NCI-H146 treated with DMSO at 0.1 percent for 48 hours (cell line): ENCODE measurements at regions not wholly inside any gene's neighbourhood (a gene's known extent, or its start where the extent isn't known, plus 50 kb on each side); places are given as distances from the start of the nearest gene placed in this dataset.
"Not testable (repeated sequence)": the region's sequence is repeated elsewhere in the genome, so short reads cannot be mapped to it uniquely, and the experiment has no call there.

Experiments used
- DNase-seq: peaks from one replicate; lab custom pipeline; 2025; ENCODE audit not compliant: unreplicated experiment; lab: John Stamatoyannopoulos, UW

DNA sequence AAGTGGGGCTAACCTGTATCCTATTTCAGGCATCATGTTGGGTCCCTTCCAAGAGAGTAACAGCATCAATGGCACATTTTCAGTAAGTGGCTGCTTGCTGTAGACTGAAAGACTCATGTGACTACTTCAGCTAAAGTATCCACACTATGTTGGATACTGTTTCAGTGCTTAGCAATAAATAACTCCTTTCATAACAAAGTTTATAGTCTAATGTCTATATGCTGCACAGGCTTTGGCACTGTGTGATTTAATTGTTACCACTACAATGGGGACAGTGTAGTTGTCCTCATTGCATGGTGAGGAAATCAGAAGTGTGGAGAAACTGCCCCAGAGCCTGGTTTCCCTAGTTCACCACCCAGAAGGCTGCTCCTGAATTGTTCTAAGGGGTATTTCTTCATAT, 318.0 kb upstream of the PTCHD4 start:
- DNase-seq = no peak

DNA sequence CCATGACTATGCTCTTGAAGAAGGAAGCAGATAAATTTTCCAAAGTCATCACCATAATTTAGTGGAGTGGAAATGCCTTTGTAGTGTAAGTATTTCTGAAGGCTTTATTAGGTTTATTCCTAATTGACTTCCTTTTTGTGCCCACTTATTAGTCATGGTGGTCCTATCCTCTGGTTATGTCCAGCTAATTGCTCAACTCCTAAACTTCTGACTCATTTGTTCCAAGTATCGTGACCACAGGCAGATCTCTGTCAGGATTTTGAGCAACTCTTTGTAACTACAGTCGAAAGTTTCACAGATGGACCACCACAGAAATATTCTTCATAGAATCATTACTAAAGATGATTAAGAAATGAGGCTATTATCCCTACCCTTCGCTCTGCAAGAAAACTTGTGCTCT, 315.6 kb upstream of the PTCHD4 start:
- no peak for DNase-seq

DNA sequence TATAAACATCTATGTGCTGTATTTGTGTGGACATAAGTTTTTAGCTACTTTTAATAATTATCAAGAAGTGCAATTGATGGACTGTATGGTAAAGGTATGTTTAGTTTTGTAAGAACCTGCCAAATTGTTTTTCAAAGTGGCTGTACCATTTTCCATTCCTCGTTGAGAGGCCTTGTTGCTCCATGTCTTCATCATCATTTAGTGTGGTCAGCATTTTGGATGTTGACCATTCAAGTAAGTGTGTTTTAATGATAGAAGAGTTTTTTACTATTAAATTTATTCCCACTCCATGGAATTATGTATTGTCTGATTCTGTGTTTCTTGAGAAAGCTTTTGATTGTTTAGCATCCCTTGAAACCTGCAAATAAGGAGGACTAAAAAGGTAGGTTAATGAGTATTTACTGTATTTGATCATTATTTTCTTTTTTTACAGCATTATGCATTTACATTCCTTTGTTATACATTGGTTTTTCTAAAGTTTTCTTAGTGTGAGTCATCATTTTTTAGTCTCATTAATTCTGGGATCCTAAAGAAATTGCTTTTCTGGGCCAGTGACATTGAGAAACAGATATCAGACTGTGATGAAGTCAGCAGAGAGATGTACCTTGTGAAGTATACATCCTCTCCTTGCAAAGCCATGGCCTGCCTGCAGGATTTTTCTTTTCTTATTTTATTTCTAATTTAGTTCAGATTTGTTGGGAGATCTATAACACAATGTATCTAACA, 312.8 kb upstream of the PTCHD4 start:
- DNase-seq = no peak

DNA sequence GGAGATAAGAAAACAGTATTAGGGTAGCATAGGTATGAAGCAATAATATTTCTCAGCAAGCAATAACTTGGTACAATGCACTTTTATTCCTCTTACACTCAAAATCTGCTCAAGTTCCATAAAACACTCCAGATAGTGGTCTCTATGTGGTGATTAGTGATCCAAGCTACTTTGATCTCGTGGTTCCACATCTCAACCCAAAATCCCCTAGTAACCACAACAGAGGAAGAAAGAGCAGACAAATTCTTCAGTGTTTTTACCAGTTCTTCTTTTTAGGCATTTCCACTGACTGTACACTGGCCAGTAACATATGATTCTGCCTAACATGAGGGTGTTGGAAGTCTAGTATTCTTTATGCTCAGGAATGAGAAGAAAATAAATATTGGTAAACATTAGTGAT, 309.0 kb upstream of the PTCHD4 start:
- DNase-seq = no peak

DNA sequence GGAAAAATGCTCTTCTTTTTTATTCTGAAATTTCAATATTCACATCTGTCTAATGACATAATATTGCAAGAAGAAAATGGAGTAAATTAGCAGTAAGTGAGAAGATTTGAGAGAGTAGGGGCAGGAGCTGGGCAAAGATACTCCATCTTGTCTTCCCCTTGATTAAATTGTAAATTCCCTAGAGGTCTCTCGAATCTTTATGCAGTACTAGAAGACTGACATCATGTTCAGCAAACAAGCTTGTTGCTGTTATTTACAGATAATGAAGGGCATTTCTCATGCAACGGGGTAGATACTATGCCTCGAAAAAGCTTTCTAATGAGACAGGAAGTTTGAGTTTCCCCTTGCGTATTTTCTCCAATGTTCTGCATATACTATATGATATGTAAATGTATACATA, 306.9 kb upstream of the PTCHD4 start:
- no peak for DNase-seq

DNA sequence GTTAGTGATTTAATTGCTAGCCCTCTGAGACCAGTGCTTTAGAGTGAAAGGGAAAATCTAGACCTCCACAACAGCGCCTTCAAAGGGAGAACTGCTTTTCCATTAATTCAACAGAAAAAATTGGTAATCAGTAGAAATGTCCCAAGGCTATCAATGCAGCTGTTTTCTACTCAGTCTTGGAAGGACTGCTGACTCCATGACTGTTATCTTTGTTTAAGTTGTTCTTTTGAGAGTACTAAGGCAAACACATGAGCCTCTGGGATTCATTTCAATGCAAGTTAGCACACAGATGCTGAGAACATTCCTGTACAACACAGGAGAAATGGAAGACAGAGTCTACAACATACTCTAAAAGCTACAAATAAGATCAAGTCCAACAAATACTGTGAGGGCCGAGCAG, 301.7 kb upstream of the PTCHD4 start:
- DNase-seq = no peak

DNA sequence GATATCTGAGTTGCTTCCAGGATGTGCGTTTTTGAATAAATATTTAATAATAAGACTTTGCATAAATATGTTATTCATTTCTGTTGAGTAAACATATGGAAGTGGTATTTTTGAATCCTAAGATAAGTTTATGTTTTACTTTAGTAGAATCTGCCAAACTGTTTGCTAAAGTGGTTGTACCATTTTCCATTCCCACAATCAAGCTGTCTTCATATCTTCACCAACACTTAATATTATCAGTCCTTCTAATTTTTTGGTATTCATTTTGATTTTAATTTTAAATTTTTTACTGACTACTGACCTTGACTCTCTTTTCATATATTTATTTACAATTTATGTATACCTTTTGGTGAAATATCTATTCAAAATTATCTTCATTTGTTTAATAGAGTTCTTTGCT, 293.9 kb upstream of the PTCHD4 start:
- no peak for DNase-seq

DNA sequence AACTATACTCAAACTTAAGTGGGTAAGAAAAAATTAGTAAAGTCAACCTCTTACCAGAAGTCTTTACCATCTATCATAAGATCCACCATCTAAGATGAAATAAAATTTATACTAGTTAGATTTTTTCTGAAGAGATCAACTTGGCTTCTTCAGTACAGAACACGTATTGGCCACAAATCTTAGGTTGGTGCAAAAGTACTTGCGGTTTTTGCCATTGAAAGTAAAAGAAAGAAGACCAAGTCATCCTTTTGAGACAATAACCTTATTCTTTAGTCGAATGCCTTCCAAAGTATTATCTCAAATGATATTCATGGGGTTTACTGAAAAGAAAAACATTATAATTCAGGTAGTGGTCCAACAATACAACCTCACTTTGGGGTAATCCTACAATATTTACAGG, 292.6 kb upstream of the PTCHD4 start:
- no peak for DNase-seq

DNA sequence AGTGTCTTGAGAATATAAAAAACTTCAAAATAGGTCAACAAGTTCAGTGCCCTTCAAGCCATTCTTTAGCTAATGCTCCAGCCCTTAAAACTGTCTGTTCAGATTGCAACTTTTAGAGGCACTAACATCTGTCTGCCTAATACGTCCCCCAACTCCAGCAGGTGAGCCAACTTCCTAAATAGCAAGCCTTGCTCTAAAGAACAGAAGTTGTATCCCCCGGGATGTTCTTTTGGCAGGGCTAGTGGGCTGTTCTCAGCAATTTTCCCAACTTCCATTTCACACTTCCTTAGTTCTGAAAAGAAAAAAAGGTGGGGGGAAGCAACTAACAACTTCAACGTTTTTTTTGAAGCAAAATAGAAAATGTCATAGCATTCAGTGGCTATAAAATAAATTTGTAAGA, 290.0 kb upstream of the PTCHD4 start:
- no peak for DNase-seq

DNA sequence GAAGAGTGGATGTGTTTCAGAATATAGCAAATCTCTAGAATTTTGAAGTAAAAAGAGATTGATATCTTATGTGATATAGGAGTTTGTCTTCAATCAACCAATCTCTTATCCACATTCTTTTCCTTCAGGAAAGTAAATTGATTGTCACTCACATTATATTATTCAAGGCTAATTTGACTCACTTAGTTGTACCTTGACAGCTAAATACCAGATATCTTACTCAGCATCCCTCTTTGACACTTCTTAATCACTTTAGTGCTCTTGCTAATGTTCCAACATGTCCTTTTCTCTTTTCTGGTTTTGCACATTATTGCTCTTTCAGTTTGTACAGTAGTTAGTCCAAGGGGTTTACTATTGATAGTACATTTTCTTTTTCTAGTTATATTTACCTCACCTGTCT, 286.9 kb upstream of the PTCHD4 start:
- no peak for DNase-seq

DNA sequence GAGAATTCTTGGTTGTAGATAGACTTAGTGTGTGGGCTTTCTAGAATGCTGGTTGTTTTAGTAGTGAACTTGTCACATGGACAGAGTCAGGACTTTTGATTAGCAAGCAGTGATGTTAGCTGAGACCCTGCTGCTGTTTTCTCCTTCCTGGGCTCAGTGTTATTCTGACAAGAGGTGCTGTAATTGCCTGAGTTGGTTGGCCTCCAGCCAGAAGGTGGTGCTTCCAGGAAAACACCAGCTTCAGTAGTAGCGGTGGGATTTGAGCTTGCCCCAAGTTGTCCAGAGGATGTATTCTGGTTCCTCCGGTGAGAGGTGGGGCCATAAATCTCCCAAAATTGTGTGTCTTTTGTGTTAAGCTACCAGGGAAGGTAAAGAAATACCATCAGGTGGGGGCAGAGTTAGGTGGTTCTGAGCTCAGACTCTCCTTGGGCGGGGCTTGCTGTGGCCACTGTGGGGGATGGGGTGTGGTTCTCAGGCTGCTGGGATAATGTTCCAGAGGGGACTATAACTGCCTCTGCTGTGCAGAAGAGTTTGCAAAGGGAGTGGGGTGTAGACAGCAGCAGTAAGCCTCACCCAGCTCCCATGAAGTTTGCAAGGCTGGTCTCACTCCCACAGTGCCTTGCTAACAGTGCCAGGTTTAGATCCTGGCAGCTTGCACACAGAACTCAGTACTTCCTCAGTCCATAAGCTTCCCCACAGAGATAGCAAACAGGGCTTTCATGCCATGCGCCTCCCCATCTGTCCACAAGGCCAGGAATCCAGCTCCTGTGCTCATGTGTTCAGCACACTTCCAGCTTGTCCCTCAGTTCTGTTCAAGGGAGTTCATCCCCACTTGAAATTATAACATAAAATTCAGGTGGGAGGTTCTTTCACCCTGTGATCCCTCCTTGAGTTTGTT, 278.4 kb upstream of the PTCHD4 start:
- no peak for DNase-seq

DNA sequence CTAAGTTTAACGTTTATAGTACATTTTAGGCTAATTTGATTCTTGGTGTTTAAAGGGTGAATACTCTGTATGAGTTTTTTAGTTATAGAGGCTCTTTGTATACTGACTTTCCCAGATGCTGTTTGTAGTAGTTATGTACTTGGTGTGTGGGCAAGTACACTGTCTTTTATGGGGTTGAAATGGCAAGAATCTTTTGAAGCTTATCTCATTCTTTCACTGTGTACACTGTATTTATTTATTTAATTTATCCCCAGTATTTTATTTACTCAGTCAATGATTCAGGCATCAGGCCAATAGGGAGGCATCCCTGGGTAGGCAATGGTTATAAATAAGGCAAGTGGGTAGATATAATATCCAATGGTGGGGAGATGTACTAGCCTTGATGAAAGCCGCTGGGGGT, 277.0 kb upstream of the PTCHD4 start:
- peak; percentile 26 for DNase-seq

DNA sequence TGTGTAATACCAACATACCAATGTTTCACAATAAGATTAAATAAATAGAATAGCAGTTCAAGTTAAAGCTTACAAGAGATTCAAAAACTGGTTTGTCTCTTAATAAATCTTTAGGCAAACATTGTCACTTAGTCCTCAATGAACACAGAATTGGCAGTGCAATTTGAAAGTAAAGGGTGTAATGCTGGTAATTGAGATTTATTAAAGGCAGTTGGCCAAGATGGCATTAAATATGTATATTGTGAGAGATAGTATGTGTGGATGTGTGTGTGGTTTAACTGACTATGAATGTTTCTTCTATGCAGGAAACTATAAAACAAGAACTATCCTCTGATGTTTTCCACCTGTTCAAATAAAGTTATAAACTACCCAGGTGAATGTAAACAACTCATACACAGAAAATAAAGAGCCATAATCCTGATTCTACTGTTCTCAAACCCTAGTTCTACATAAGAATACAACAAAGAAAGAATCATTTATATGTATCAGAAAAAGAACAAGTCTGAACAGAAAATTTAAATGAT, 267.9 kb upstream of the PTCHD4 start:
- DNase-seq = peak; percentile 79

DNA sequence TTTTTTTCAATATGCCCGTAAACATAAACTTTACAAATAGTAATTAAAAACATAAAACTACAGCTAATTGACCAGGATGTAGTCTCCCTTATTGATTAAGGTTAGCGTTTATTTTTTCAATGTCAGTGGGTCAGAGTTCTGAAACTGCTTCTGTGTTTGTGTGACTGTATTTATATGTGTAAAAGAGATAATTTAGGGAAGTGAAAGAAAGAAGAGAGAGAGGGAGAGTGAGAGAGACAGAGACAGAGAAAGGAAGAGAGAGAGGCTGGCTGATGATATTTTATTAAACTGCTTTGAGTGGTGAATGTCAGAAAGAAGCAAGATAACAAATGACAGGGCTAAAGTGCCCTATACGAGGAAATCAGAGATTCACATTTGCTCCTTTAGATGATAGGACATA, 266.1 kb upstream of the PTCHD4 start:
- DNase-seq = no peak

DNA sequence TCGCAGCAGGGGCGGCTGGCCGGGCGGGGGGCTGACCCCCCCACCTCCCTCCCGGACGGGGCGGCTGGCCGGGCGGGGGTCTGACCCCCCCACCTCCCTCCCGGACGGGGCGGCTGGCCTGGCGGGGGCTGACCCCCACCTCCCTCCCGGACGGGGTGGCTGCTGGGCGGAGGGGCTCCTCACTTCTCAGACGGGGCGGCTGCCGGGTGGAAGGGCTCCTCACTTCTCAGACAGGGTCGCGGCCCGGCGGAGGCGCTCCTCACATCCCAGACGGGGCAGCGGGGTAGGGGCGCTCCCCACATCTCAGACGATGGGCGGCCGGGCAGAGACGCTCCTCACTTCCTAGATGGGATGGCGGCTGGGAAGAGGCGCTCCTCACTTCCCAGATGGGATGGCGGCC, 260.2 kb upstream of the PTCHD4 start:
- not testable (repeated sequence) for DNase-seq

DNA sequence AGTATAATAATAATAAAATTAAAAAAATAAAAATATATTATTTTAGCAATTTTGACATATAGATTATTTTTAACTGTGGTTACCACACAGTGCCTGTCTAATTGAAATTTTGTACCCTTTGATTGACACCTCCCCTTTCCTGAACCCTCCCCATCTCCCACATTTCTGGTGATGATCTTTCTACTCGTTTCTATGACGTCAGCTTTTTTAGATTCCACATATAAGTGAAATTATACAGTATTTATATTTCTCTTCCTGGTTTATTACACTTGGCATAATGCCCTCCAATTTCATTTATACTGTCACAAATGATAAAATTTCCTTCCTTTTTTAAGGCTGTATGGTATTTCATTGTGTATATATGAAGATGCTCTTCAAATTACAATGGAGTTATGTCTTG, 258.1 kb upstream of the PTCHD4 start:
- DNase-seq = no peak

DNA sequence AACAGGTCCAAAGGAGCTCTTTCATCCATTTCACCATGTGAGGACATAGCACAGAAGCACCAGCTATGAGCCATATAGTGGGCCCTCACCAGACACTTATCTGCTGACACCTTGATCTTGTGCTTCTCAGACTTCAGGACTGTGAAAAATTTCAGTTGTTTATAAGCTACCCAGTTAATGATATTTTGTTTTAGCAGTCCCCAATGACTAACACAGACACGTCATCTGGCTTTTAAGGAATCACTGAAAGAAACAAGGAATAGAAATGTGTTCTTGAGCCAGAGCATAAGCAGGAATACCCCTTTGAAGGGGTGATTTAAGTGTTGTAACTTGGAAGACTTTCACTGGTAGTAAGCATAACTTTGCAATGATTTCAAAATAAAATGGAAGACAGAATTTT, 214.7 kb upstream of the PTCHD4 start:
- no peak for DNase-seq

DNA sequence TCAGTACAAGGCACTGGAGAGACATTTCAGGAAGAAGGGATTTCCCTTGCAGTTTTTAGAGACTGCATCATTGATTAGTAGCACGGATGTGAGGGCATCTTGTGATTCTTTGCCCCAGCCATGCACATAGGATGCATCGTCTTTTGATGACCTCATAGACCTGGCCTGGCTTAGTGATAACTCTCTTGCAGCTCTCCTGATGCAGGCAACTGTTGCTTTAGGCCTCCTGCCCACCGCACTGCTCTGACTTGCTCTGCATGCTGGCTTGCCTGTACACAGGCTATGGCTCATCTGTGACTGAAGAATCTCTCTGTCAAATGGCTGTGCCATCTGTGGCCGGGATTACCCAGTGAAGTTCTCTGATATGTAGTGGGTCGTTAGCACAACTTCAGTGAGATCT, 207.7 kb upstream of the PTCHD4 start:
- no peak for DNase-seq

DNA sequence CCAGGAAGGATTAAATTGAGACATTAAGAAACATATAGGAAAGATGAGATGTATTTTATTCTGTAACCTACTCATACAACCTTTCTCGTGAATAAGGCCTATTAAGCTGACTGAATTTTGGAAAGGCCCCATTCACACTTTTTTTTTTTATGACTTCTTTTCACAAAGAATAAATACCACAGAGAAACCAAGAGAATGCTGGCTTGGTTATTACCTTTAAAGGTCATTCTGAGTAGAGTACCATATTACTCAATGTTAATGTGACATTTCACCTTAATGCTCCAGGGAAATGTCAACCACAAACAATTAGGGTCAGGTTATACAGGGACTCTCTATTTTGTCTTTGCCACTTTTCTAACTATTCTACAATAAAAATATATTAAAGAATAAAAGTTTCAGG, 204.9 kb upstream of the PTCHD4 start:
- DNase-seq = no peak

DNA sequence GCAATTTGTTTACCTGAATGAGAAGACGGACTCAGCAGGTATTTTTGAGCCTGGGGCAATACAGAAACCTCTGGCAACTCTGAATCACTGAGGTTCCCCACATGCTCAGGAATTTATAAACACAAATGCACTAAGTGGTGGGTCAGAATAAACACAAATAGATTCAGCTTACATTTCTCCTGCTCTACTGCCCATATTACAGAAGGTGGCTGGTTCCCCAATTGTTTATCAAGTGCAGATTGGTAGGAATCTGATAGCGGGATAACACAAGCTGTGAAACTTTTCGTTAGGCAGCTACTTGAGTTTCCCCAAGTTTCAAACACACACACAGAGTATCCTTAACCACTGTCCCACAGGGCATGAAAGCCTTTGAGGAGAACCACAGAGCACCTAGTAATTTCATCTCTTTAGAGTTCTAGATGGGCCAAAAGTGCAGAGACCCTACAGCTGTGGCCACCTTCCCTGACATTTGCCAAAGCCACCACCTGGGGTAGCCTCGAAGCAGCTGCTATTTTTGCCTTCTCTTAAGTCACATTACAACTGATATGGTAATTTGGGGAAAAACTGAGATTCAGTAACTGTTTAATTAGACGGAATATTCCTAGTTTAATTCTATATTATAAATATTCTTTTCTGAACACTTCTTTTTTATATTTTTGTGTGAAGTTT, 204.2 kb upstream of the PTCHD4 start:
- no peak for DNase-seq

DNA sequence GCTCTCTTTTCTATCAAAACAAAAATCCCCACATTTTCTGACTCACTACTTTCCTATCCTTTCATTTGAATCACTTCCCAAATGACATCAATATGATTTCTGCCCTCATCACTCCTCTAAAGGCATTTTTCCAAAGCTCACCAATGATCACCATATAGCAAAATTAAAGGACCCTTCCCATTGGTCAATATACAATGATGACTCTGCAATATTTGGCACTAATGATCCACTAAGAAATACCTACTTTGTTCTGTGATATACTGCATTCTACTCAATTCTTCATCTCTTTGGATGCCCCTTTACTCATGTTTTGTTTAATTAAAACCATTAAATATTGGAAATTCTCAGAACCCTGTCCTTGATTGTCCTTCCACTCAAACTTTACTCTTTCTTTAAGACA, 200.3 kb upstream of the PTCHD4 start:
- no peak for DNase-seq

DNA sequence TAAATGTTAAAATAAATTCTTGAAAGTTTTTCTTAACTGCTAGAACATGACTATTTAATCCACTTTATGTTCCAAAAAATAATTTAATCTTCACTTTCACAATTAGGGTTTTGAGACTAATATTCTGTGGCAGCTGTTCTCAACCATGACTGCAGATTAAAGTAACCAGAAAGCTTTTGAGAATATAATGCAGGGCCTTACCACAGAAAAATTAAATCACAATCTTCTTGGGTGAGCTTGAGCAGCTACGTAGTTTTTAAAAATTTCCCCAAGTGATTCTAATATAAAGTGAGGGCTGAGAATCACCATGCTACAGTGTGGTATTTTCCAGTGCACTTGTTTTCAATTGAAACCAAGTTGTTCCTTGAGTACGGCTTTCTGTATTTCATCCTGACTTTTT, 196.6 kb upstream of the PTCHD4 start:
- DNase-seq = no peak
